ENCODE measurements at regions not wholly inside any gene's neighbourhood (a gene's known extent, or its start where the extent isn't known, plus 50 kb on each side); places are given as distances from the start of the nearest gene placed in this dataset.

DNA sequence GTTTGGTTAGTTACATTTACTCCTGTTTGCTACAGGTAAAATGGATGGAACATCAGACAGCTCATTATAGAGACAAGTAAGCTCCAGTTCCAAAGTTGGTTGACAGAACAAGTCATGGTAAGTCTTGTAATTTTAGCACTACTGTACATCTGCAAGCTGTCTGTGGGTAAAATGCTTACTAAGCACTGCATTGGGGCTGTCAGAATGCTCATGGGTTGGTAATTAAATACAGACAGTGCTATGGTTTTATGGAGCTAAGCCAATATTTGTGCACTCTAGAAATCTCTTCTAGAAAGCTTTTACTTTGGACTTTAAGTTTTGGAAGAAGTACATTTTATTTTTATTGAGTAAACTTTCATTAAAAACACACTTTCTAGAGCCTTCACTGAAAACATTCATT is 419.2 kb upstream of the MMS22L start:
- Histone ChIP-seq H4K20me1 (ENCODE audit: insufficient read depth, low read length, poor library complexity, severe bottlenecking) (no peaks in the 10 kb centered on the region), H3K4me2 (ENCODE audit: low read depth, low read length, poor library complexity, severe bottlenecking) (no peak overlapping the region), H3K36me3 (ENCODE audit: insufficient read depth, low read length) (no peaks in the 10 kb centered on the region), H3F3A (ENCODE audit: low read depth) (no peaks in the 10 kb centered on the region), H3K9ac (ENCODE audit: low read depth, low read length, poor library complexity, severe bottlenecking) (no peak overlapping the region), H2AFZ (ENCODE audit: low read length) (no peak overlapping the region), H3K4me3 (ENCODE audit: low read length, poor library complexity, severe bottlenecking) (no peak overlapping the region), H3K27me3 (ENCODE audit: insufficient read depth, low read length, poor library complexity, severe bottlenecking) (no peaks in the 10 kb centered on the region), H3K9me3 (ENCODE audit: insufficient read depth, low read depth, low read length) (no peaks in the 10 kb centered on the region), H3K4me1 (ENCODE audit: insufficient read depth, low read length, poor library complexity, severe bottlenecking) (no peaks in the 10 kb centered on the region), H3K79me2 (ENCODE audit: insufficient read depth, low read length) (no peaks in the 10 kb centered on the region), H3K9me2 (replicated peaks; ENCODE audit: low read depth, low read length) (no peaks in the 10 kb centered on the region)
- no peak for TF ChIP-seq EZH2phosphoT487 (IDR thresholded peaks at IDR 0.05; ENCODE audit: borderline replicate concordance)

DNA sequence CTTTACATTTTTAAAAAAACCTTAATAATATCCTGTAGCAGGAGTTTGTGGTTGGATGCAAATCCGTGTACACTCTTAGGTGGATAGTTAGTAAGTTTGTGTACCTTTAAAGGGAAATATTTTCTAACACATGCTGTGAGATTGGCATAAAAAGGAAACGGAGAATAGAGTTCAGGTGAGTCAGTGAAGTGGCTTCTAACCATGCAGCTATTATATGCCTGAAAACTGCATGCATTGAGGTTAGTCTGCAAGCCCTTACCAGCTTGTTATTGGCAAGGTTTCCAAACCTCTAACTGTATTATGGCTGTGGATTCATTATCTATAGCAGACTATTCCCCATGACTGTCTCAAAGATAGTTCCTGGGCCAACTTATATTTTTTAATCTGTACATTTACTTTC is 420.6 kb upstream of the MMS22L start:
- no peaks in the 10 kb centered on the region for H3K9me2 ChIP-seq (replicated peaks; ENCODE audit: low read depth, low read length)
- H3F3A ChIP-seq (ENCODE audit: low read depth): no peaks in the 10 kb centered on the region
- H3K79me2 ChIP-seq (ENCODE audit: insufficient read depth, low read length): no peaks in the 10 kb centered on the region
- no peaks in the 10 kb centered on the region for H3K4me1 ChIP-seq (ENCODE audit: insufficient read depth, low read length, poor library complexity, severe bottlenecking)
- H3K27me3 ChIP-seq (ENCODE audit: insufficient read depth, low read length, poor library complexity, severe bottlenecking): no peaks in the 10 kb centered on the region
- no peaks in the 10 kb centered on the region for H4K20me1 ChIP-seq (ENCODE audit: insufficient read depth, low read length, poor library complexity, severe bottlenecking)
- TF ChIP-seq CTCF (conservative IDR thresholded peaks at IDR 0.05; ENCODE audit: low read length): no peak
- no peak for TF ChIP-seq EZH2phosphoT487 (IDR thresholded peaks at IDR 0.05; ENCODE audit: borderline replicate concordance)
- H2AFZ ChIP-seq (ENCODE audit: low read length): no peak overlapping the region
- no peak overlapping the region for H3K4me3 ChIP-seq (ENCODE audit: low read length, poor library complexity, severe bottlenecking)
- H3K36me3 ChIP-seq (ENCODE audit: insufficient read depth, low read length): no peaks in the 10 kb centered on the region
- no peak overlapping the region for H3K9ac ChIP-seq (ENCODE audit: low read depth, low read length, poor library complexity, severe bottlenecking)
- no peaks in the 10 kb centered on the region for H3K9me3 ChIP-seq (ENCODE audit: insufficient read depth, low read depth, low read length)
- no peak overlapping the region for H3K4me2 ChIP-seq (ENCODE audit: low read depth, low read length, poor library complexity, severe bottlenecking)

DNA sequence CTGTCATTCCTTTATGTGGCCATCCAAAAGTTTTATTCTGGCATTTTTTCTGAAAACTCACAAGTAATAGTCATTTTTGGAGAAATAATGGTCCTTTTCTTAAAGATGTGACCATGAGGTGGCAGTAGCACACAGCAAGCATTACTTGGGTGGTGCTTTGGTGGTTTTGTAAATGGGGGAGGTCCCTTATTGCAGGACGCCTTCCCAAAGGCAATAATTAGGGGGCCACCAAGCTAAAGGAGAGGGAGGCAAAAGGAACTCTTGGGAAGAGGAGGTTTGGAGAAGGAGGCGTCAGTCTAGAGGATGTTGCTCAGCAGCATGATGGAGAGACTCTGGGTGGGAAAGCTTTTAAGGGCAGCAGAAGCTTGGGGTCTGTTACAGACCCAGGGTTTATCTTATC is 422.6 kb upstream of the MMS22L start:
- H3K9ac ChIP-seq (ENCODE audit: low read depth, low read length, poor library complexity, severe bottlenecking): no peak overlapping the region
- H3K79me2 ChIP-seq (ENCODE audit: insufficient read depth, low read length): no peaks in the 10 kb centered on the region
- no peaks in the 10 kb centered on the region for H3K4me1 ChIP-seq (ENCODE audit: insufficient read depth, low read length, poor library complexity, severe bottlenecking)
- no peaks in the 10 kb centered on the region for H3K36me3 ChIP-seq (ENCODE audit: insufficient read depth, low read length)
- no peaks in the 10 kb centered on the region for H3K27me3 ChIP-seq (ENCODE audit: insufficient read depth, low read length, poor library complexity, severe bottlenecking)
- H3K9me2 ChIP-seq (replicated peaks; ENCODE audit: low read depth, low read length): no peaks in the 10 kb centered on the region
- H3K4me2 ChIP-seq (ENCODE audit: low read depth, low read length, poor library complexity, severe bottlenecking): no peak overlapping the region
- no peak overlapping the region for H3K4me3 ChIP-seq (ENCODE audit: low read length, poor library complexity, severe bottlenecking)
- H4K20me1 ChIP-seq (ENCODE audit: insufficient read depth, low read length, poor library complexity, severe bottlenecking): no peaks in the 10 kb centered on the region
- no peak overlapping the region for H2AFZ ChIP-seq (ENCODE audit: low read length)
- H3K9me3 ChIP-seq (ENCODE audit: insufficient read depth, low read depth, low read length): no peaks in the 10 kb centered on the region
- no peaks in the 10 kb centered on the region for H3F3A ChIP-seq (ENCODE audit: low read depth)
- TF ChIP-seq CTCF (conservative IDR thresholded peaks at IDR 0.05; ENCODE audit: low read length) (peak; percentile 54), EZH2phosphoT487 (IDR thresholded peaks at IDR 0.05; ENCODE audit: borderline replicate concordance) (no peak)

GRCh38 chr6:97712751-97713150 is 429.7 kb upstream of the MMS22L start:
- Histone ChIP-seq H3K9ac (ENCODE audit: low read depth, low read length, poor library complexity, severe bottlenecking) (no peak overlapping the region), H3K4me1 (ENCODE audit: insufficient read depth, low read length, poor library complexity, severe bottlenecking) (no peaks in the 10 kb centered on the region)

More at GRCh38 chr6:97712751-97713150, 429.7 kb upstream of the MMS22L start:
- no peaks in the 10 kb centered on the region for H3K79me2 ChIP-seq (ENCODE audit: insufficient read depth, low read length)
- TF ChIP-seq EZH2phosphoT487 (IDR thresholded peaks at IDR 0.05; ENCODE audit: borderline replicate concordance): no peak
- TF ChIP-seq CTCF (conservative IDR thresholded peaks at IDR 0.05; ENCODE audit: low read length): no peak
- H3K4me2 ChIP-seq (ENCODE audit: low read depth, low read length, poor library complexity, severe bottlenecking): no peak overlapping the region
- no peaks in the 10 kb centered on the region for H3K36me3 ChIP-seq (ENCODE audit: insufficient read depth, low read length)
- H3K4me3 ChIP-seq (ENCODE audit: low read length, poor library complexity, severe bottlenecking): no peak overlapping the region
- H3K9me2 ChIP-seq (replicated peaks; ENCODE audit: low read depth, low read length): no peaks in the 10 kb centered on the region
- H3K27me3 ChIP-seq (ENCODE audit: insufficient read depth, low read length, poor library complexity, severe bottlenecking): no peaks in the 10 kb centered on the region
- H3K9me3 ChIP-seq (ENCODE audit: insufficient read depth, low read depth, low read length): no peaks in the 10 kb centered on the region
- no peaks in the 10 kb centered on the region for H4K20me1 ChIP-seq (ENCODE audit: insufficient read depth, low read length, poor library complexity, severe bottlenecking)
- no peaks in the 10 kb centered on the region for H3F3A ChIP-seq (ENCODE audit: low read depth)
- H2AFZ ChIP-seq (ENCODE audit: low read length): no peak overlapping the region
